ENCODE measurements at regions not wholly inside any gene's neighbourhood (a gene's known extent, or its start where the extent isn't known, plus 50 kb on each side); places are given as distances from the start of the nearest gene placed in this dataset.

DNA sequence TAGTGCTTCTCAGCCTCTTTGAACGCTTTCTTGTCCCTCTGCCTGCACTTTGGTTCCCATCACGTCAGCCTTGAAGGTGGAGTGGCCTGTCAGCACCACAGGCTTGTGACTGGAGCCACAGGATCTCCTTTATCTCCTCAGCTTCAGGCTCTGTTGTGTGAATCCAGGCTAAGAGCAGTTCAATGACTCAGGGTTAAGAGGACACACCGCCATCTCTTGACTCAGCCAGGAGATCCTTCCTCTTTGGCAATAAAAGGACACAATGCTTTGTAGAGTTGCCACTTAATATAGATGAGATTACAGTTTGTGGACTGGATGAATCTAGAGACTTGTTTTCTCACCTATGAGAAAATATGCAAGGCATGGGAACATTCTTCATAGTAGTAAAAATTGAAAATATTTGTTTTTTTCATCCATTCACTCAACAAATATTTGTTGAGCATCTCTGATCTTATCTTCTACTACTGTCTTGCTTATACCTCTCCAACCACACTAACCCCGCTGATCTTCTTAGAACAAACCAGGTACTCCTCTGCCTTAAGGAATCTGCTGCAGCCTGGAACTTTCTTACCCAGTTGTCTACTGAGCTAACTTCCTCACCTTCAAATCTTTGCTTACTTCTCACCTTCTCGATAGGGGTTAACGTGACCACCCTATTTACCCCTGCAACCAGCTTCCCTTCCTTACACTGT, 62.3 kb downstream of the UCHL1 start:
- DNase-seq (ENCODE audit: low read depth, low spot score) = peak; percentile 28

- DNase-seq (ENCODE audit: low read depth, low spot score) = no peak
These were observed 62.8 kb downstream of the UCHL1 start for GRCh38 chr4:41319553-41319952.

GRCh38 chr4:41320278-41320677, 63.5 kb downstream of the UCHL1 start:
- DNase-seq (ENCODE audit: low read depth, low spot score) = no peak

DNA sequence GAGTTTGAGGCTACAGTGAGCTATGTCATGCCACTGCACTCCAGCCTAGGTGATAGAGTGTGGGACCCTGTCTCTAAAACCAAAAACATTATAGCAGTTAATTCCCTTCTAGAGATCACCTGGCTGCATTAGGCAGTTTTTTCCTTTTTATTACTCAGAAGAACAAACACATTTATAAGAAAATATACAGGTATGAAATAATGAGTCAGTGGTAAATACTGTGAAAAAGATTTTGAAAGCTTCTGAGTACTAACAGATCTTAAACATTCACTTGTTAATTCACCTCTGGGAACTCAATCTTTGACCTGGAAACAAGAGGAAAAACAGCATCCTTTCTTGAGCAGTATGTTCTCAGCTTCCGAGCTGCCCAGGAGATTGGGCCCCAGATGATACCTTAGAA, 64.1 kb downstream of the UCHL1 start:
- DNase-seq (ENCODE audit: low read depth, low spot score) = no peak

DNA sequence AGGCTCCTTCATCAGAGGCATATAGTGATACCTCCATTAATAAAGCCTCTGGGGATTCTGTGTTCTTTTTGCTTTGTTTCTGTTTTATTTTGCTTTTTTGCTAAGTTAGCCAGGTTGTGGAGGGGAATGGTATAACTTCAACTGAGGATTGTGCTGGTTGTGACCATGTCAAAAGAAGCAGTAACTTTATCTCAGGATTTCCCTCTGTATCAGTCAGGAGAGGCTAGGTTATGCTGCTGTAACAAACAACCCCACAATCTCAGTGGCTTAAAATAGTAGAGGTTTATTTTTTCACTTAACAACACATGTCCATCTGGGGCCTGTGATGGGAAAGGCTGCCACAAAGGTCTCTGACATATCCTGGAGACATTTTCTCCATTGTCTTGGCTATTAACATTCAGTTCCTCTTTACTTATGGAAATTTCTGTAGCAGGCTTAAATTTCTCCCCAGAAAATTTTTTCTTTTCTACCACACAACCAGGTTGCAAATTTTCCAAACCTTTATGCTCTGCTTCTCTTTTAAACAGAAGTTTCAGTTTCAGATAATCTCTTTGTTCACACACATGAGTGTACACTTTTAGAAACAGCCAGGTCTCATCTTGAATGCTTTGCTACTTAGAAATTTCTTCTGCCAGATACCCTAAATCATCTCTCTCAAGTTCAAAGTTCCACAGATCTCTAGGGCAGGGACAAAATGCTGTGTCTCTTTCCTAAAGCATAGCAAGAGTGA, 64.7 kb downstream of the UCHL1 start:
- DNase-seq (ENCODE audit: low read depth, low spot score) = no peak

GRCh38 chr4:41322617-41323016, 65.9 kb downstream of the UCHL1 start:
- DNase-seq (ENCODE audit: low read depth, low spot score) = no peak

DNA sequence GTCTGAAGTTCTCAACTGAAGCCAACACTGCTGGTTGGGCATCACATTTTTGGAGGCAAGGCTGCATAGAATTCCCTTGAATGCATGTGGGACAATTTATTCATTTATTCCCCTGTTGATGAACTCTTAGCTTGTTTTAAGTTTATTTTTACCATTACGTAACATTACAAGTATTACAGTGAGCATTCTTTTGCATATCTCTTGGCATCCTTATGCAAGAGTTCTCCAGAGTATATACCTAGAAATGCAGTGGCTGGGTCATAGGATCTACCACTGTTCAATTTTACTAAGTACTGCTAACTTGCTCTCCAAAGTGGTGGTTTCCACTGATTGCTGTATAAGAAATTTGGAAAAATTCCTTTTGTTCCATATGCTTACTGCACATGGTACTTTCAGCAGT, 66.5 kb downstream of the UCHL1 start:
- DNase-seq (ENCODE audit: low read depth, low spot score) = no peak

GRCh38 chr4:41323706-41324105, 67.0 kb downstream of the UCHL1 start:
- peak; percentile 27 for DNase-seq (ENCODE audit: low read depth, low spot score)

DNA sequence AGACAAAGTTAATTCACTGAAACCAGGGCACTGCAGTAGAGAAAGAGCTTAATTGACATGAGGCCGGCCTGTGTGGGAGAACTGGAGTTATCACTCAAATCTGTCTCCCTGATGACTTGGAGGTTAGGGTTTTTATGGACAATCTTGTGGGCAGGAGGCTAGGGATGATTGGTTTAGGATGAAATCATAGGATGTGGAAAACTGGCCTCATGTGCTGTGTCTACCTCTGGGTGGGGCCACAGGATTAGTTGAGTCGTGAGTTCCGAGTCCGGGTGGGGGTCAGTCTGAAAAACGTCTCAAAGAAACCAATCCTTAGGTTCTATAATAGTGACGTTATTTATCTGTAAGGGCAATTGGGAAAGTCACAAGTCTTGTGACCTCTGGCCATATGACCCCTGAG, 68.1 kb downstream of the UCHL1 start:
- DNase-seq (ENCODE audit: low read depth, low spot score) = no peak

DNA sequence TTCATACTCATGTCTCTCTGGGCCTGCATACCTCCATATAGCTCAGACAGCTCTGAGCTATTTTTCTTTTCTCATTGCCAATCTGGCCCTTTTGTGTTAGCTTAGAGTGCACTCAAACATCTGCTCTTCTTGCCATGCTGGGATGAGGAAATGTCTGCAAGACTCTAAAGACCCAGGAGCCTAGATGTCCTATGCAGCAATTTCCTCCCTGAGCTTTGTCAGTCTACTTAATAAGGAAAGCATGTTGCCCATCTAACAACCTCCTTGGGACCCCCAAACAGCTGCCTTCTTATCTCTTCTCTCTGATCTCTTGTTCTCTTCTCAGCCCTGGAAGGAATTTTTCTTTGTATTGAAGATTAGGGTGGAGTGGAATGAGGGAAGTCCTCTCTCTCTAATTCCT, 69.2 kb downstream of the UCHL1 start:
- DNase-seq (ENCODE audit: low read depth, low spot score) = no peak

DNA sequence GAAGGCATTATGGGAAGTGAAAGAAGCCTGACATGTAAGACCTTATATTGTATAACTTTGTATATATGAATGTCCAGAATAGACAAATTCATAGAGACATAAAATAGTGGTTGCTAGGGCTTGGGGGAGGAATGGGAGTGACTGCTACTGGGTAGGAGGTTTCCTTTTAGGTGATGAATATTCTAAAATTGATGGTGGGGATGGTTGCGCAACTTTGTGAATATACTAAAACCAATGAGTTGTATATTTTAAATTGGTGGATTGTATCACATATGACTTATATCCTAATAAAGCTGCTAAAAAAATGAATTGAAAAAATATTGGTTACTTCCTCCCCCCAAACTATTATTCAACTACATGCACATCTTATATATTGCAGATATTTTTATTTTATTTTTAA, 70.0 kb downstream of the UCHL1 start:
- DNase-seq (ENCODE audit: low read depth, low spot score) = no peak

DNA sequence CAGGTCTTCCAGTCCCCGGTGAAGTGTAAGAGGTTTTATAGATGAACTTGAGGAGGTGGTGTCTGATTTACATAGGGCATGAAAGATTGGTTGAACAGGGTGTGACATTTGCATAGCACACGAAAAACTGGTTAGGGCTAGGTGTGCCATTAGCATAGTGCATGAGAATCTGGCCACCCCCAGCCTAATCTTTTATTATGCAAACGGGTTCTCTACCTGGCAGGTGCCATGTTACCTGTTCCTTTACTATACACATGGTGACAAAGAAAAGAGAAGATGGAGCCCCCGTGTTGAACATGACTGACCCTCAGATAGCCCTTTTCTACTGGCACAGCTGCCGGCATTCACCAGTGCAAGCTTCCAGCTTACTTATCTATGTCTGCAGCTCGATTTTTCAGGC, 71.0 kb downstream of the UCHL1 start:
- peak; percentile 44 for DNase-seq (ENCODE audit: low read depth, low spot score)

- DNase-seq (ENCODE audit: low read depth, low spot score) = no peak
These were observed 72.6 kb downstream of the UCHL1 start for GRCh38 chr4:41329361-41329760.

DNA sequence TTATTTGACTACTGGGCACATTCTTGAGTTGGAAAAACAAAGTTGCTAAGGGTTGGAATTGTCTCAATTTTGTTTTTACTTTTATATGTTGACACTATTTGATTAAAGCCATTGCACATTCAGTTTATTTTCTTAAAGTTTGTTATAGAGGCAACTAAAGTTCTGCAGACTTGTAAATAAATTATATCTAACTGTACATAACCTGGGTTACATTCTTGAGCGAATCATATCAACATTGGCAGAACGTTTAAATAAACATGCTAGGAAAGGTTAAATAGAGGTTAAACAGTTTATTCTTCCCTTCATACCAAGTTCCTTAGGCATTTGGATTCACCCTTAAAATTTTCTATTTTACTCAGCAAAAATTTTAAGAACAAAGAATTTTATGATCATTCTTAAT, 74.5 kb downstream of the UCHL1 start:
- DNase-seq (ENCODE audit: low read depth, low spot score) = no peak

- no peak for DNase-seq (ENCODE audit: low read depth, low spot score)
These were observed 75.9 kb downstream of the UCHL1 start for GRCh38 chr4:41332510-41333054.

DNA sequence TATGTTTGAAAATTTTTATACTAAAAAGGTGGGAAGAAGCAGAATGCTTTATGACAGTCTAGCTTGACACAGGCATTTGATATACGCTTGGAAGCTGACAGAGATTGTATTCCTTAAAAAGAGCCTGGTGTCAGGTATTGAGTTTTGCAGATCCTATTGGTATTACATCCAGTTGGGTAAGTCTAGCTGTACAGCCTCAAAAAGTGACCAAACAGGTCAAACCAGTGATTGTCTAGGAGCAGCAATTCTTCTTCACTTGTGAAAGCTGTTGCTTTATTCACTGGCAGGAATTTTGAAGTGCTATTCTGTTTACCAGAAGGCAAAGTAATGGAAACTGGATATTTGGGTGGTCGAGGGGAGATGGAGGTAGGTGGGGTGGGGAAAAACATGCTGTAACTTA, 77.5 kb downstream of the UCHL1 start:
- peak; percentile 38 for DNase-seq (ENCODE audit: low read depth, low spot score)

GRCh38 chr4:41339812-41340809, 83.4 kb downstream of the UCHL1 start:
- DNase-seq (ENCODE audit: low read depth, low spot score) = peak; percentile 60

GRCh38 chr4:41346306-41347061, 89.8 kb downstream of the UCHL1 start:
- no peak for DNase-seq (ENCODE audit: low read depth, low spot score)

DNA sequence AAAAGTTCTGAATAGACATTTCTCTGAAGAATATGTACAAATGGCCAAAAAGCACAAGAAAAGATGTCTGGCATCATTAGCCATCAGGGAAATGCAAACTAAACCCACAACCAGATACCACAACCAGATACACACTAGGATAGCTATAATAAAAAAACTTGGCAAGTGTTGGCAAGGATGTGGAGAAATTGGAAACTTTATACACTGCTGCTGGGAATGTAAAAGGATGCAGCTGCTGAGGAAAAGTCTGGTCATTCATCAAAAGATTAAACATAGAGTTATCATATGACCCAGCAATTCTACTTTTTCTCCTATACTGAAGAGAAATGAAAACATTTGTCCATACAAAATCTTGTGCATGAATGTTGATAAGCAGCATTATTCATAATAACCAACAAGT, 92.3 kb downstream of the UCHL1 start:
- DNase-seq (ENCODE audit: low read depth, low spot score) = no peak

- DNase-seq (ENCODE audit: low read depth, low spot score) = peak; percentile 77
These were observed 102.1 kb downstream of the UCHL1 start for GRCh38 chr4:41358647-41359421.

Data from ELF-1 (cell line).